ENCODE measurements at regions not wholly inside any gene's neighbourhood (a gene's known extent, or its start where the extent isn't known, plus 50 kb on each side); places are given as distances from the start of the nearest gene placed in this dataset.

DNA sequence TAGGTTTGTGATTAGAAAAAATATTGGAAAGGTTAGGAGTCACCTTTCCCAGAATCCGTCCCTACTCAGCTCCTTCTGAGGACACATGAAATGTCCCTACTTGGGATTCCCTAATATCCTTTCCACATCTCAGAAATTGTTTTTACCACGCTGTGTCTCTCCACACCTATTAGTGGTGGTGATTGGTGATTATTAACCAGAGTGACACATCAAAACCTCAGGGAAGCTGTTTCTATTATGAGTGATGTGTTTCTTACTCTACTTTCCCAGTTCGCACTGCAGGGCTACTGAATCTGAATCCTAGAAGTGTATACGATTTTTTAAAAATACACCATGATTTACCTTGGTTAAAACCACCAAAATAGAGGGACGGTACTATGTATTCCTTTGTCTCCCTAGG is 460.8 kb downstream of the TBC1D4 start:
- Histone ChIP-seq H3K23me2 (ENCODE audit: low read depth, low read length) (no peaks in the 10 kb centered on the region; the same call in 1 of the 2 replicates), H3K27ac (ENCODE audit: low read depth, low read length) (no peak overlapping the region), H3K4ac (replicated peaks; ENCODE audit: insufficient read length, low read depth, low read length) (no peak overlapping the region), H3K79me1 (ENCODE audit: low read depth, low read length) (no peaks in the 10 kb centered on the region), H2BK20ac (ENCODE audit: low read length) (no peak overlapping the region), H4K20me1 (replicated peaks in 1 of 2; ENCODE audit: control insufficient read depth in 1 of 2, insufficient read depth in 2 of 2, low read length in 2 of 2) (no peaks in the 10 kb centered on the region), H2BK15ac (ENCODE audit: low read length) (no peak overlapping the region), H4K91ac (replicated peaks; ENCODE audit: insufficient read length, low read length) (no peak overlapping the region), H2AFZ (ENCODE audit: low read length) (no peak overlapping the region), H3K4me2 (ENCODE audit: insufficient read depth in 1 of 2, low read depth in 2 of 2, low read length in 2 of 2) (no peak overlapping the region), H2AK5ac (ENCODE audit: low read depth, low read length) (no peak overlapping the region), H3K9ac (replicated peaks in 1 of 4; ENCODE audit: extremely low read depth in 1 of 4, low read depth in 3 of 4, low read length in 3 of 4) (no peak overlapping the region), H3K14ac (ENCODE audit: insufficient read length) (no peak overlapping the region), H3K27me3 (replicated peaks in 1 of 4; ENCODE audit: control insufficient read depth in 3 of 4, extremely low read depth in 1 of 4, insufficient read depth in 3 of 4, low read length in 3 of 4) (no peaks in the 10 kb centered on the region), H3K9me3 (ENCODE audit: insufficient read depth in 2 of 2, low read depth in 1 of 2, low read length in 1 of 2) (no peaks in the 10 kb centered on the region), H3K23ac (ENCODE audit: insufficient read length) (no peak overlapping the region), H3K4me1 (replicated peaks in 1 of 4; ENCODE audit: control insufficient read depth in 3 of 4, insufficient read depth in 4 of 4, low read length in 3 of 4) (no peaks in the 10 kb centered on the region), H3K79me2 (ENCODE audit: control insufficient read depth in 1 of 2, insufficient read depth in 2 of 2, low read length in 2 of 2) (no peaks in the 10 kb centered on the region), H4K5ac (ENCODE audit: insufficient read length, low read depth, low read length) (no peak overlapping the region), H4K8ac (ENCODE audit: extremely low read depth, insufficient read depth, low read length) (no peak overlapping the region), H3K36me3 (ENCODE audit: control insufficient read depth in 2 of 4, insufficient read depth in 4 of 4, low read length in 3 of 4) (no peaks in the 10 kb centered on the region), H3K56ac (replicated peaks; ENCODE audit: insufficient read length, low read depth, low read length) (no peak overlapping the region), H2BK120ac (replicated peaks; ENCODE audit: low read depth, low read length) (no peak overlapping the region), H2BK5ac (ENCODE audit: low read depth, low read length) (no peak overlapping the region), H3K4me3 (ENCODE audit: extremely low read depth in 1 of 4, insufficient read depth in 2 of 4, low read depth in 3 of 4, low read length in 4 of 4) (no peak overlapping the region), H3K18ac (ENCODE audit: extremely low read depth, low read length) (no peak overlapping the region), H2BK12ac (ENCODE audit: low read depth, low read length) (no peak overlapping the region)
- TF ChIP-seq RFX5 (IDR thresholded peaks at IDR 0.05; ENCODE audit: borderline replicate concordance, low read depth, low read length) = no peak
- TF ChIP-seq TAF1 (IDR thresholded peaks at IDR 0.05; ENCODE audit: low read depth, low read length) = no peak
- TF ChIP-seq, protein P1, sequence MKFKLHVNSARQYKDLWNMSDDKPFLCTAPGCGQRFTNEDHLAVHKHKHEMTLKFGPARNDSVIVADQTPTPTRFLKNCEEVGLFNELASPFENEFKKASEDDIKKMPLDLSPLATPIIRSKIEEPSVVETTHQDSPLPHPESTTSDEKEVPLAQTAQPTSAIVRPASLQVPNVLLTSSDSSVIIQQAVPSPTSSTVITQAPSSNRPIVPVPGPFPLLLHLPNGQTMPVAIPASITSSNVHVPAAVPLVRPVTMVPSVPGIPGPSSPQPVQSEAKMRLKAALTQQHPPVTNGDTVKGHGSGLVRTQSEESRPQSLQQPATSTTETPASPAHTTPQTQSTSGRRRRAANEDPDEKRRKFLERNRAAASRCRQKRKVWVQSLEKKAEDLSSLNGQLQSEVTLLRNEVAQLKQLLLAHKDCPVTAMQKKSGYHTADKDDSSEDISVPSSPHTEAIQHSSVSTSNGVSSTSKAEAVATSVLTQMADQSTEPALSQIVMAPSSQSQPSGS (IDR thresholded peaks at IDR 0.05; ENCODE audit: low read length) = no peak
- TF ChIP-seq TEAD4 (IDR thresholded peaks at IDR 0.05; ENCODE audit: low read depth, low read length) = no peak
- ChIA-PET CTCF (ENCODE audit: partially characterized antibody) (no interaction called here), POLR2A (ENCODE audit: partially characterized antibody) (no interaction called here)
- DNase-seq (ENCODE audit: low read depth in 1 of 2, low spot score in 2 of 2) (no peak), FAIRE-seq (no peak)
- WGBS, 2 experiments (ENCODE audit: extremely low coverage in 1 of 2, insufficient coverage in 1 of 2, insufficient read length in 1 of 2, insufficient replicate concordance in 2 of 2, low coverage in 1 of 2, low lambda C conversion rate in 2 of 2, missing lambda C conversion rate in 1 of 2) = 92% methylated on average over 5 of the region's 5 CpGs; no CpG with 5 or more reads in 1 of the 2 experiments
